ENCODE measurements at regions not wholly inside any gene's neighbourhood (a gene's known extent, or its start where the extent isn't known, plus 50 kb on each side); places are given as distances from the start of the nearest gene placed in this dataset.
"Not testable (repeated sequence)": the region's sequence is repeated elsewhere in the genome, so short reads cannot be mapped to it uniquely, and the experiment has no call there.

DNA sequence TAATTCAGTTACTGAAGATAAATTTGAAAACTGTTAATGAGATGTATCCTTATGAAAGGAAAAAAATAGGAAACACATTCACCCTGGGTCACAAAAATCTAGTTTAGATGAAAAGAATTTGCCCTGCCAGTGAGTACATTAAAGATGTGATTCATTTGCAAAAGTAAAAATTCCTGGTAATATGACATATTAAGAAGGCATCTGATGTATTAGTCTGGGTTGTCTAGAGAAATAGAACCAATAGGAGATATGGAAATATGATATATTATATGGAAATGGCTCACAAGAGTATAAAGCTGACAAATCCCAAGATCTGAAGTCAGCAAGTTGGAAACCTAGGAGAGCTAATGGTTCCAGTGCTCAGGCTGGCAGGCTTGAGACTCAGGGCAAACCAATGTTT is 153.8 kb downstream of the MRPL39 start:
- DNase-seq (ENCODE audit: low spot score in 2 of 2), result no peak
- Histone ChIP-seq H3K27me3 (no peaks in the 10 kb centered on the region), H3K27ac (no peak overlapping the region), H3K36me3 (no peaks in the 10 kb centered on the region), H3K4me3 (no peak overlapping the region), H3K4me1 (no peaks in the 10 kb centered on the region), H3K9me3 (peaks cover 0 to 5% of the 10 kb centered on the region in 2 donors)
- TF ChIP-seq POLR2AphosphoS5 (IDR thresholded peaks at IDR 0.05), result no peak
- TF ChIP-seq POLR2A (IDR thresholded peaks at IDR 0.05), result no peak
- TF ChIP-seq, protein P1, sequence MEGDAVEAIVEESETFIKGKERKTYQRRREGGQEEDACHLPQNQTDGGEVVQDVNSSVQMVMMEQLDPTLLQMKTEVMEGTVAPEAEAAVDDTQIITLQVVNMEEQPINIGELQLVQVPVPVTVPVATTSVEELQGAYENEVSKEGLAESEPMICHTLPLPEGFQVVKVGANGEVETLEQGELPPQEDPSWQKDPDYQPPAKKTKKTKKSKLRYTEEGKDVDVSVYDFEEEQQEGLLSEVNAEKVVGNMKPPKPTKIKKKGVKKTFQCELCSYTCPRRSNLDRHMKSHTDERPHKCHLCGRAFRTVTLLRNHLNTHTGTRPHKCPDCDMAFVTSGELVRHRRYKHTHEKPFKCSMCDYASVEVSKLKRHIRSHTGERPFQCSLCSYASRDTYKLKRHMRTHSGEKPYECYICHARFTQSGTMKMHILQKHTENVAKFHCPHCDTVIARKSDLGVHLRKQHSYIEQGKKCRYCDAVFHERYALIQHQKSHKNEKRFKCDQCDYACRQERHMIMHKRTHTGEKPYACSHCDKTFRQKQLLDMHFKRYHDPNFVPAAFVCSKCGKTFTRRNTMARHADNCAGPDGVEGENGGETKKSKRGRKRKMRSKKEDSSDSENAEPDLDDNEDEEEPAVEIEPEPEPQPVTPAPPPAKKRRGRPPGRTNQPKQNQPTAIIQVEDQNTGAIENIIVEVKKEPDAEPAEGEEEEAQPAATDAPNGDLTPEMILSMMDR (IDR thresholded peaks at IDR 0.05), result no peak
- intact Hi-C loops (cut with DNase I; ENCODE audit: low total_unique reads), result no loop called here

DNA sequence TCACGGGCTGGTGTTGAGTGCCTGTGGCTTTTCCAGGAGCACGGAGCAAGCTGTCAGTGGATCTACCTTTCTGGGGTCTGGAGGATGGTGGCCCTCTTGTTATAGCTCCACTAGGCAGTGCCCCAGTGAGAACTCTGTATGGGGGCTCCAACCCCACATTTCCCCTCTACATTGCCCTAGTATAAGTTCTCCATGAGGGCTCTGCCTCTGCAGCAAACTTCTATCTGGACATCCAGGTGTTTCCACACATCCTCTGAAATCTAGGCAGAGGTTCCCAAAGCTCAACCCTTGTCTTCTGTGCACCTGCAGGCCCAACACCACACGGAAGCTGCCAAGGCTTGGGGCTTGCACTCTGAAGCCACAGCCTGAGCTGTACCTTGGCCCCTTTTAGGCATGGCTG is 157.3 kb downstream of the MRPL39 start:
- Histone ChIP-seq H3K27ac (no peak overlapping the region), H3K9me3 (peaks cover 0 to 5% of the 10 kb centered on the region in 2 donors), H3K27me3 (no peaks in the 10 kb centered on the region), H3K4me1 (no peaks in the 10 kb centered on the region), H3K4me3 (no peak overlapping the region), H3K36me3 (no peaks in the 10 kb centered on the region)
- no peak for DNase-seq (ENCODE audit: low spot score in 2 of 2)
- TF ChIP-seq POLR2A (IDR thresholded peaks at IDR 0.05) (no peak), POLR2AphosphoS5 (IDR thresholded peaks at IDR 0.05) (no peak)
- TF ChIP-seq, protein P1 (IDR thresholded peaks at IDR 0.05), result no peak
- intact Hi-C loops (cut with DNase I; ENCODE audit: low total_unique reads), result no loop called here

GRCh38 chr21:25441835-25442234 is 165.4 kb downstream of the MRPL39 start:
- H3K4me3 ChIP-seq, result no peak overlapping the region
- no peaks in the 10 kb centered on the region for H3K9me3 ChIP-seq
- no peaks in the 10 kb centered on the region for H3K4me1 ChIP-seq
- DNase-seq (ENCODE audit: low spot score in 2 of 2), result no peak
- H3K27ac ChIP-seq, result no peak overlapping the region
- TF ChIP-seq POLR2AphosphoS5 (IDR thresholded peaks at IDR 0.05), result no peak
- TF ChIP-seq POLR2A (IDR thresholded peaks at IDR 0.05), result no peak
- TF ChIP-seq, protein P1 (IDR thresholded peaks at IDR 0.05), result no peak
- H3K36me3 ChIP-seq, result no peaks in the 10 kb centered on the region
- intact Hi-C loops (cut with DNase I; ENCODE audit: low total_unique reads), result no loop called here
- H3K27me3 ChIP-seq, result no peaks in the 10 kb centered on the region

DNA sequence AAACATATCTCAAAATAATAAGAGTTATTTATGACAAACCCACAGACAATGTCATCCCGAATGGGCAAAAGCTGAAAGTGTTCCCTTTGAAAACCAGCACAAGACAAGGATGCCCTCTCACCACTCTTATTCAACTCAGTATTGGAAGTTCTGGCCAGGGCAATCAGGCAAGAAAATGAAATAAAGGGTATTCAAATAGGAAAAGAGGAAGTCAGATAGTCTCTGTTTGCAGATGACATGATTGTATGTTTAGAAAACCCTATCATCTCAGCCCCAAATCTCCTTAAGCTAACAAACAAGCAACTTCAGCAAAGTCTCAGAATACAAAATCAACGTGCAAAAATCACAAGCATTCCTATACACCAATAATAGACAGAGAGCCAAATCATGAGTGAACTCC is 169.8 kb downstream of the MRPL39 start:
- H3K27ac ChIP-seq; H3K36me3 ChIP-seq; H3K4me3 ChIP-seq; DNase-seq (ENCODE audit: low spot score in 2 of 2); intact Hi-C loops (cut with DNase I; ENCODE audit: low total_unique reads); H3K9me3 ChIP-seq; H3K27me3 ChIP-seq; H3K4me1 ChIP-seq: not testable (repeated sequence)

GRCh38 chr21:25428537-25428936 is 178.7 kb downstream of the MRPL39 start:
- Histone ChIP-seq H3K27me3 (no peaks in the 10 kb centered on the region), H3K4me3 (no peak overlapping the region), H3K4me1 (no peaks in the 10 kb centered on the region), H3K9me3 (no peaks in the 10 kb centered on the region), H3K36me3 (no peaks in the 10 kb centered on the region), H3K27ac (no peak overlapping the region)
- intact Hi-C loops (cut with DNase I; ENCODE audit: low total_unique reads), result no loop called here
- TF ChIP-seq, protein P1 (IDR thresholded peaks at IDR 0.05), result no peak
- TF ChIP-seq POLR2A (IDR thresholded peaks at IDR 0.05) (no peak), POLR2AphosphoS5 (IDR thresholded peaks at IDR 0.05) (no peak)
- no peak for DNase-seq (ENCODE audit: low spot score in 2 of 2)

- no peaks in the 10 kb centered on the region for H3K36me3 ChIP-seq
- H3K9me3 ChIP-seq, result no peaks in the 10 kb centered on the region
Observed at GRCh38 chr21:25427828-25428227, 179.5 kb downstream of the MRPL39 start.

More at GRCh38 chr21:25427828-25428227, 179.5 kb downstream of the MRPL39 start:
- DNase-seq (ENCODE audit: low spot score in 2 of 2), result no peak
- H3K27ac ChIP-seq, result no peak overlapping the region
- no peaks in the 10 kb centered on the region for H3K4me1 ChIP-seq
- intact Hi-C loops (cut with DNase I; ENCODE audit: low total_unique reads), result no loop called here
- H3K27me3 ChIP-seq, result no peaks in the 10 kb centered on the region
- no peak overlapping the region for H3K4me3 ChIP-seq
- TF ChIP-seq POLR2AphosphoS5 (IDR thresholded peaks at IDR 0.05) (no peak), POLR2A (IDR thresholded peaks at IDR 0.05) (no peak)
- TF ChIP-seq, protein P1 (IDR thresholded peaks at IDR 0.05), result no peak
